H9 (cell line): ENCODE measurements at regions not wholly inside any gene's neighbourhood (a gene's known extent, or its start where the extent isn't known, plus 50 kb on each side); places are given as distances from the start of the nearest gene placed in this dataset.

Experiments
- DNase-seq: peaks from one replicate; pipeline ENCODE4 v3.0.0-alpha.2; 2017
- H2AFZ ChIP-seq: one replicate; pipeline ENCODE4 v1.6.1; 2013; ENCODE audit warnings: mild to moderate bottlenecking, low read length, control low read depth, moderate library complexity
- H2AK5ac ChIP-seq: 2 replicates; pipeline ENCODE4 v1.6.1; 2013; ENCODE audit warnings: low read length, control low read depth, mixed read lengths; ENCODE audit not compliant: insufficient read length
- H2BK120ac ChIP-seq: one replicate; pipeline ENCODE4 v1.6.1; 2013; ENCODE audit warnings: low read depth, mild to moderate bottlenecking, low read length, control low read depth, inconsistent platforms; ENCODE audit not compliant: poor library complexity, severe bottlenecking
- H2BK12ac ChIP-seq: 2 replicates; pipeline ENCODE4 v1.6.1; 2013; ENCODE audit warnings: low read length, control low read depth, mixed read lengths, low read depth; ENCODE audit not compliant: insufficient read length
- H2BK15ac ChIP-seq: 2 replicates; pipeline ENCODE4 v1.6.1; 2013; ENCODE audit warnings: low read depth, low read length, control low read depth
- H2BK20ac ChIP-seq: one replicate; pipeline ENCODE4 v1.6.1; 2013; ENCODE audit warnings: low read depth, mild to moderate bottlenecking, low read length, control low read depth, inconsistent platforms; ENCODE audit not compliant: poor library complexity, severe bottlenecking
- H2BK5ac ChIP-seq: 2 replicates; pipeline ENCODE4 v1.6.1; 2013; ENCODE audit warnings: low read length, control low read depth, mixed read lengths; ENCODE audit not compliant: insufficient read length
- H3K14ac ChIP-seq: 2 replicates; pipeline ENCODE4 v1.6.1; 2013; ENCODE audit warnings: low read length, control low read depth; ENCODE audit not compliant: insufficient read depth
- H3K18ac ChIP-seq: 2 replicates; pipeline ENCODE4 v1.6.1; 2013; ENCODE audit warnings: low read depth, mild to moderate bottlenecking, mixed read lengths, low read length, control low read depth; ENCODE audit not compliant: insufficient read length
- H3K23ac ChIP-seq: 2 replicates; pipeline ENCODE4 v1.6.1; 2013; ENCODE audit warnings: low read length, control low read depth, mixed read lengths, low read depth; ENCODE audit not compliant: insufficient read length
- H3K23me2 ChIP-seq: 2 replicates; pipeline ENCODE4 v1.6.1; 2013; ENCODE audit warnings: low read depth, mild to moderate bottlenecking, mixed read lengths, low read length, control low read depth; ENCODE audit not compliant: insufficient read length, poor library complexity, severe bottlenecking
- H3K27ac ChIP-seq: 2 replicates; pipeline ENCODE4 v1.5.1; 2013; ENCODE audit warnings: low read length, control low read depth, mixed read lengths, low read depth; ENCODE audit not compliant: insufficient read length
- H3K27me3 ChIP-seq: 2 replicates; pipeline ENCODE4 v1.6.1; 2013; ENCODE audit warnings: low read length, control low read depth, inconsistent platforms; ENCODE audit not compliant: insufficient read depth
- H3K4ac ChIP-seq: 2 replicates; pipeline ENCODE4 v1.6.1; 2013; ENCODE audit warnings: low read depth, mild to moderate bottlenecking, control low read depth, inconsistent platforms, low read length, moderate library complexity
- H3K4me1 ChIP-seq: 2 replicates; pipeline ENCODE4 v1.6.1; 2013; ENCODE audit warnings: low read length, control low read depth, inconsistent platforms; ENCODE audit not compliant: insufficient read depth
- H3K4me2 ChIP-seq: 2 replicates; pipeline ENCODE4 v1.6.1; 2013; ENCODE audit warnings: low read length, control low read depth, mixed read lengths; ENCODE audit not compliant: insufficient read length, insufficient read depth
- H3K56ac ChIP-seq: 2 replicates; pipeline ENCODE4 v1.6.1; 2013; ENCODE audit warnings: low read depth, mild to moderate bottlenecking, mixed read lengths, low read length, control low read depth; ENCODE audit not compliant: insufficient read length
- H3K79me1 ChIP-seq: 2 replicates; pipeline ENCODE4 v1.6.1; 2013; ENCODE audit warnings: low read depth, mild to moderate bottlenecking, moderate library complexity, low read length, control low read depth, inconsistent platforms; ENCODE audit not compliant: insufficient read depth, poor library complexity, severe bottlenecking
- H3K79me2 ChIP-seq: 2 replicates; pipeline ENCODE4 v1.6.1; 2013; ENCODE audit warnings: low read length, control low read depth, inconsistent platforms; ENCODE audit not compliant: insufficient read depth
- H3K9ac ChIP-seq: 2 replicates; pipeline ENCODE4 v1.6.1; 2013; ENCODE audit warnings: low read length, control low read depth, mixed read lengths; ENCODE audit not compliant: insufficient read length; ENCODE audit errors: extremely low read depth
- H3K9me3 ChIP-seq: one replicate; pipeline ENCODE4 v1.6.1; 2013; ENCODE audit warnings: low read depth, low read length, inconsistent platforms; ENCODE audit not compliant: control insufficient read depth
- H3T11ph ChIP-seq: one replicate; pipeline ENCODE4 v1.6.1; 2013; ENCODE audit warnings: mild to moderate bottlenecking, low read length, control low read depth, inconsistent platforms
- H4K20me1 ChIP-seq: one replicate; pipeline ENCODE4 v1.6.1; 2013; ENCODE audit not compliant: control insufficient read depth, insufficient read length, insufficient read depth
- H4K5ac ChIP-seq: 2 replicates; pipeline ENCODE4 v1.6.1; 2013; ENCODE audit warnings: low read depth, mild to moderate bottlenecking, mixed read lengths, low read length, control low read depth; ENCODE audit not compliant: insufficient read length
- H4K8ac ChIP-seq: replicated peaks from 2 replicates; pipeline ENCODE4 v1.6.1; 2013; ENCODE audit warnings: low read length, control low read depth, mixed read lengths, low read depth; ENCODE audit not compliant: insufficient read length
- H4K91ac ChIP-seq: 2 replicates; pipeline ENCODE4 v1.6.1; 2013; ENCODE audit warnings: low read depth, mild to moderate bottlenecking, moderate library complexity, mixed read lengths, low read length, control low read depth; ENCODE audit not compliant: insufficient read length
- H3K27ac Mint-ChIP-seq, 3 experiments: 2 replicates in 2 of 3; 3 replicates in 1 of 3; pipeline ENCODE4 v1.8.0; 2020 to 2021; ENCODE audit warnings: mixed read lengths in 3 of 3, mild to moderate bottlenecking in 1 of 3, moderate library complexity in 1 of 3
- H3K27me3 Mint-ChIP-seq: 2 replicates; pipeline ENCODE4 v1.8.0; 2021; ENCODE audit warnings: low read depth, mild to moderate bottlenecking, moderate library complexity, mixed read lengths
- H3K36me3 Mint-ChIP-seq, 3 experiments: 2 replicates in 2 of 3; 3 replicates in 1 of 3; pipeline ENCODE4 v1.8.0; 2020 to 2021; ENCODE audit warnings: low read depth in 3 of 3, mixed read lengths in 3 of 3; ENCODE audit not compliant: insufficient read depth in 1 of 3
- H3K4me1 Mint-ChIP-seq, 2 experiments: 2 replicates each; pipeline ENCODE4 v1.8.0; 2020; ENCODE audit warnings: mixed read lengths in 2 of 2
- H3K4me3 Mint-ChIP-seq, 2 experiments: 2 replicates in 1 of 2; 3 replicates in 1 of 2; pipeline ENCODE4 v1.8.0; 2020 to 2021; ENCODE audit warnings: mild to moderate bottlenecking in 2 of 2, mixed read lengths in 2 of 2, moderate library complexity in 1 of 2
- H3K9me3 Mint-ChIP-seq, 2 experiments: 2 replicates in 1 of 2; 3 replicates in 1 of 2; pipeline ENCODE4 v1.8.0; 2020; ENCODE audit warnings: mild to moderate bottlenecking in 2 of 2, mixed read lengths in 2 of 2, moderate library complexity in 1 of 2
- WGBS: extraction: QIAGEN DNeasy Blood & Tissue Kit; methylation state at CpG from one replicate; pipeline ENCODE4 v1.1.7; 2013; ENCODE audit warnings: missing lambda C conversion rate, low lambda C conversion rate, mixed read lengths; ENCODE audit not compliant: insufficient read length; ENCODE audit errors: extremely low coverage; 5-methylcytosine and 5-hydroxymethylcytosine counted together
- TF ChIP-seq, protein P1 (sequence below): fragments of 200-600 bp; sonication (generic); conservative IDR thresholded peaks from 3 replicates; pipeline ENCODE4 v1.8.0; 2021; ENCODE audit warnings: antibody characterized with exemption, mild to moderate bottlenecking

GRCh38 chr10:43945094-43945730 is 296.5 kb upstream of the ZNF32 start:
- no peak overlapping the region for H3K27ac Mint-ChIP-seq
- H2BK120ac ChIP-seq: no peak overlapping the region
- DNase-seq: peak; percentile 5
- no peak overlapping the region for H2BK20ac ChIP-seq
- no peaks in the 10 kb centered on the region for H3K9me3 ChIP-seq
- H3K4me3 Mint-ChIP-seq: no peak overlapping the region
- no peak overlapping the region for H4K5ac ChIP-seq
- H3K9me3 Mint-ChIP-seq: no peaks in the 10 kb centered on the region; a peak in 2 of 5 replicates
- H3K4me2 ChIP-seq: no peak overlapping the region
- H3K4me1 Mint-ChIP-seq: peaks cover under 1% of the 10 kb centered on the region in 2 experiments; a peak in 3 of 4 replicates
- no peak overlapping the region for H3K18ac ChIP-seq
- no peaks in the 10 kb centered on the region for H4K20me1 ChIP-seq
- H3T11ph ChIP-seq: no peak overlapping the region
- TF ChIP-seq, protein P1, sequence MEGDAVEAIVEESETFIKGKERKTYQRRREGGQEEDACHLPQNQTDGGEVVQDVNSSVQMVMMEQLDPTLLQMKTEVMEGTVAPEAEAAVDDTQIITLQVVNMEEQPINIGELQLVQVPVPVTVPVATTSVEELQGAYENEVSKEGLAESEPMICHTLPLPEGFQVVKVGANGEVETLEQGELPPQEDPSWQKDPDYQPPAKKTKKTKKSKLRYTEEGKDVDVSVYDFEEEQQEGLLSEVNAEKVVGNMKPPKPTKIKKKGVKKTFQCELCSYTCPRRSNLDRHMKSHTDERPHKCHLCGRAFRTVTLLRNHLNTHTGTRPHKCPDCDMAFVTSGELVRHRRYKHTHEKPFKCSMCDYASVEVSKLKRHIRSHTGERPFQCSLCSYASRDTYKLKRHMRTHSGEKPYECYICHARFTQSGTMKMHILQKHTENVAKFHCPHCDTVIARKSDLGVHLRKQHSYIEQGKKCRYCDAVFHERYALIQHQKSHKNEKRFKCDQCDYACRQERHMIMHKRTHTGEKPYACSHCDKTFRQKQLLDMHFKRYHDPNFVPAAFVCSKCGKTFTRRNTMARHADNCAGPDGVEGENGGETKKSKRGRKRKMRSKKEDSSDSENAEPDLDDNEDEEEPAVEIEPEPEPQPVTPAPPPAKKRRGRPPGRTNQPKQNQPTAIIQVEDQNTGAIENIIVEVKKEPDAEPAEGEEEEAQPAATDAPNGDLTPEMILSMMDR: no peak
- no peak overlapping the region for H2AK5ac ChIP-seq
- H2BK5ac ChIP-seq: no peak overlapping the region
- no peaks in the 10 kb centered on the region for H3K36me3 Mint-ChIP-seq
- H2AFZ ChIP-seq: no peak overlapping the region
- no peak overlapping the region for H3K9ac ChIP-seq
- H3K23me2 ChIP-seq: no peaks in the 10 kb centered on the region
- no peak overlapping the region for H2BK15ac ChIP-seq
- no peak overlapping the region for H2BK12ac ChIP-seq
- no peak overlapping the region for H3K27ac ChIP-seq
- no peak overlapping the region for H4K8ac ChIP-seq
- H3K23ac ChIP-seq: no peak overlapping the region
- H4K91ac ChIP-seq: no peak overlapping the region
- H3K79me2 ChIP-seq: no peaks in the 10 kb centered on the region
- H3K27me3 Mint-ChIP-seq: peaks cover 3% of the 10 kb centered on the region
- no peaks in the 10 kb centered on the region for H3K27me3 ChIP-seq
- H3K79me1 ChIP-seq: no peaks in the 10 kb centered on the region
- no CpG with 5 or more reads among the region's 8 CpGs for WGBS
- no peak overlapping the region for H3K56ac ChIP-seq
- no peak overlapping the region for H3K14ac ChIP-seq
- H3K4ac ChIP-seq: no peak overlapping the region
- no peaks in the 10 kb centered on the region for H3K4me1 ChIP-seq
